Neural cell (in vitro differentiated cells): ENCODE measurements at regions not wholly inside any gene's neighbourhood (a gene's known extent, or its start where the extent isn't known, plus 50 kb on each side); places are given as distances from the start of the nearest gene placed in this dataset.

Source experiments
- CTCF ChIP-seq: fragments of 450-650 bp; IDR thresholded peaks from 2 replicates; pipeline ENCODE4 v1.5.1; 2014; ENCODE audit warnings: antibody characterized with exemption, mild to moderate bottlenecking, moderate library complexity; ENCODE audit not compliant: poor library complexity, severe bottlenecking
- REST ChIP-seq: IDR thresholded peaks from 2 replicates; pipeline ENCODE4 v1.6.1; 2012; ENCODE audit warnings: borderline replicate concordance
- TAF1 ChIP-seq: IDR thresholded peaks from 2 replicates; pipeline ENCODE4 v1.6.1; 2012; ENCODE audit warnings: low read depth

GRCh38 chr11:115069599-115069998 is 391.3 kb downstream of the NXPE2 start:
- no peak for TF ChIP-seq TAF1
- no peak for TF ChIP-seq REST
- no peak for TF ChIP-seq CTCF
